Fibroblast of villous mesenchyme (primary cell): ENCODE measurements at regions not wholly inside any gene's neighbourhood (a gene's known extent, or its start where the extent isn't known, plus 50 kb on each side); places are given as distances from the start of the nearest gene placed in this dataset.

Experiments
- DNase-seq: peaks from one replicate; pipeline ENCODE4 v3.0.0-alpha.2; 2010; ENCODE audit warnings: low read depth
- H3K4me3 ChIP-seq: 2 replicates; pipeline ENCODE4 v1.5.1; 2011; ENCODE audit warnings: low read depth, mild to moderate bottlenecking, low read length
- CTCF ChIP-seq: IDR thresholded peaks from 2 replicates; pipeline ENCODE4 v1.5.1; 2012; ENCODE audit warnings: low read depth, mild to moderate bottlenecking, low read length; ENCODE audit not compliant: insufficient read depth

GRCh38 chr1:30488324-30488913 lies 235.0 kb downstream of the MATN1 start:
- TF ChIP-seq CTCF: no peak
- no peak for DNase-seq
- no peak overlapping the region for H3K4me3 ChIP-seq

GRCh38 chr1:30487042-30487441 lies 236.3 kb downstream of the MATN1 start:
- no peak for TF ChIP-seq CTCF
- DNase-seq: no peak
- H3K4me3 ChIP-seq: no peak overlapping the region

DNA sequence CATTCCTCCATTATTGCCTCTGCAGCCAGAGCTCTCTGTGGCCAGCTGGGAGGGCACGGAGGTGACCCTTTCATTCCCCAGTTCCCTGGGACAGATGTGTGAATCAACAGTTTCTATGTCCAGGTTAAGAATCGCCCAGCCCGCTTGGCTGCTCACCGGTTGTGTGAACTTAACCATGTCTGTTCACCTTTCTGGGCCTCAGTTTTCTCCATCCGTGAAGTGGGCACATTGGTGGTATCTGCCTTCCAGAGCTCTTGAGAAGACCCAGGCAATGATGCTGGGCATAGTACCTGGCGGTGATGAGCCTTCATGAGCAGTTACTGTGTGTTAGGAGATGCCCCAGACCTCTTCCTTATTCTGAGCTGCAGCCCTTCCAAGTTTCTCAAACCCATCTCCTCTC lies 238.3 kb downstream of the MATN1 start:
- H3K4me3 ChIP-seq: no peak overlapping the region
- DNase-seq: no peak
- no peak for TF ChIP-seq CTCF

GRCh38 chr1:30484668-30485067 lies 238.7 kb downstream of the MATN1 start:
- no peak overlapping the region for H3K4me3 ChIP-seq
- TF ChIP-seq CTCF: no peak
- DNase-seq: no peak

GRCh38 chr1:30479575-30479974 lies 243.8 kb downstream of the MATN1 start:
- DNase-seq: no peak

GRCh38 chr1:30478799-30479563 lies 244.4 kb downstream of the MATN1 start:
- H3K4me3 ChIP-seq: no peak overlapping the region
- TF ChIP-seq CTCF: no peak
- no peak for DNase-seq

More at GRCh38 chr1:30479575-30479974, 243.8 kb downstream of the MATN1 start:
- H3K4me3 ChIP-seq: no peak overlapping the region
- TF ChIP-seq CTCF: no peak

DNA sequence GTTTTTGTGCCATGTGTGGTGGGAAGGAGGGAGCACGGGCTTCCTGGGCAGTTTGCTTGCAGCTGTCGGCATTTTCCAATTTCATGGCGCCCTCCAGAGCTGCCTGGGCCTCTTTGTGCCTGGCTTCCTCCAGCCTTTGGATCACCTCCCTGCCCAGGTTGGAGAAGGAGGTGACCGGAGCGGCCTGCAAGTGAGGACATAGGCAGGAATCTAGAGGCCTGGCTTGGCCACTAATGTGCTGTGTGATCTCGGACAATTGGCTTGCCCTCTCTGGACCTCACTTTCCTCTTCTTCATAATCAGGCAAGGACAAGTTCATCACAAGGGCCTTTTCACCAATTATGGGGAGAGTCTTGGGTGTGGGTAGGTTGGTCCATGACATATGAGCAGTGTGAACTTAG lies 245.1 kb downstream of the MATN1 start:
- no peak for DNase-seq
- TF ChIP-seq CTCF: no peak
- no peak overlapping the region for H3K4me3 ChIP-seq
